ENCODE measurements at regions not wholly inside any gene's neighbourhood (a gene's known extent, or its start where the extent isn't known, plus 50 kb on each side); places are given as distances from the start of the nearest gene placed in this dataset.

DNA sequence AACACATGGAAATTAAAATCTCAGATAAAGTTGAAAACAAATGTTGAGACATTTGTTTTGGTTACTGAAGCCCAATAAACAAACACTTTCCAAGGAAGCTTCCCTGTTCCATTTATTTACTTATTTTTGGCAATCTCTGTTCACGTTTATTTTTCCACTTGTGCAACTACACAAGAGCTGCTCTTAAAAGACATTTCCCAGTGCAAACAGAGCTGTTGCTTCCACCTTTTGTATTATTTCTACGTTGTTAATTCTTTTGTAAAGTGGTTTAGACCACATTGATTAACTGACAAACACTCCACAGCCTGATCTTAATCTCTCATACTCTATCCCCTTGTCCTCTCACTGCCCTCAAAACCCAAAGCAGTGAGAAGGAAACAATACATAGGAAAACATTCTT lies 757.6 kb downstream of the LIG4 start:
- no peak for DNase-seq

GRCh38 chr13:107456431-107456830 lies 758.9 kb downstream of the LIG4 start:
- no peak for DNase-seq

GRCh38 chr13:107452833-107453232 lies 762.5 kb downstream of the LIG4 start:
- no peak for DNase-seq

DNA sequence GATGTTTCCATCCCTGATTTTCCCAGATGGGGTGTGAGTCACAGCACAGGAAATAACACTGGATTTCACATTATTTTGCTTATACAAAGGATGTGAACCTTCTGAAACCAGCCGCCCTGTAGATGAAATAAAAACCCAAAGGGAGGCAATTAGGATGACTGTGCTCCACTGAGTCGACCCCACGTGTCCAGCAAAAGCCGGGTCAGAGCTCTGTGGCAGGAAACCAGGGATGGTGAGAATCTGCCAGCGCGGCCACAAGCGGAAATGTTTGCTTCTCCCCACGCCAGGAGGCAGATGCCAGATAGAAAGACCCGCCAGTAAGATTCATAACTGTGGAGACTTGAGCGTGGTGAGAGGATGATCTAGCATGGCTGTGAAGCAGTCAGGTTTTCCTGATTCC lies 764.4 kb downstream of the LIG4 start:
- DNase-seq, result no peak

DNA sequence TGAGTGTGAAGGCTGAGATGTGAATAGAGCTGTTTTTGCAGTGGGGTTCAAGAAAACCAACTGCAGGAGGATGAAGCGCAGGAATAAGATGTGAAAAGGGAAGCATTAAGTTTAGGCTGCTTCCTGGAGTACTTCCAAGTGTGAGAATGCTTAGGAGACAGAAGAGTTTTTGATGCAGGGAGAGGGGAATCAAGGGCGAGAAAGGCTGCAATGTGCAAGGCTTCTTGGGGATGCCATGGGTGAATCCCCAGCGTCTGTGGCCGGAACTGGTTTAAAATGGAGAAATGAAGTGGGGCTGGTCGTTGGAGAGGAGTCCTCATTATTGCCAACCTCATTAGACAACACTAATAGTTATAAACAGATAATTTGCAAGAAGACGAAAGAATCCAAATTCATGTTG lies 764.9 kb downstream of the LIG4 start:
- DNase-seq, result no peak

DNA sequence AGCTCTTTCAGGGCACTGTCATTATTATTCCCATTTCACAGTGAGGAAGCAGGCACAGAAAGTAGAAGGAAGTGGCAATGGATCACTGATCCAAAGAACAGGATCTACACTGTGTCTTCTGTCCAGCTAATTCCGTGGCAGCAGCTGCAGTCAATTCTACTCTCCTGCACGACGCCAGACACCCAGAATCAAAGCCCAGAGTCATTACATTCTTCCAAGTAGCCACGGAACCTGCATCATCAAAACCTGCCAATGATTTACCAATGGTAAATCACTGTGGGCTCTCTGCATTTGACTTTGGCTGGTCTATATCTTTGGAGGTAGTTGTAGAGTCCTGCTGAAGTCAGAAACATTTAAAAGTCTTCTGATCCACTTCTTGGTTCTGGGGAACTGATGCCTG lies 767.7 kb downstream of the LIG4 start:
- no peak for DNase-seq

- no peak for DNase-seq
Observed at GRCh38 chr13:107441279-107441678, 774.1 kb downstream of the LIG4 start.

DNA sequence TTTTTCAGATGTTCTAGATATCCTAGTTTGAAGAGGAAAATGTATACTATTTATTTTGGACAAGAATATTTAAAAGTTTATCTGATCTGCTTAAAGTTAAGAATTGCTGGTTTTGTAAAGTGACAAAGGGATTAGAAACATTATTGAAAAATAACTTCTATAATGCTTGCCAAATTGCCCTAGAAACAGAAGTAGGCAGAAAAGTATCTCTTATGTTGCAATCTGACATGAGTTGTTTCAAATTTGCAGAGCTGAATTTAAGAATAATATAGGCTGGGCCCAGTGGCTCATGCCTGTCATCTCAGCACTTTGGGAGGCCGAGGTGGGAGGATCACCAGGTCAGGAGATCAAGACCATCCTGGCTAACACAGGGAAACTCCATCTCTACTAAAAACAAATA lies 777.1 kb downstream of the LIG4 start:
- DNase-seq, result no peak

GRCh38 chr13:107434347-107434746 lies 781.0 kb downstream of the LIG4 start:
- no peak for DNase-seq

- DNase-seq, result no peak
Observed at GRCh38 chr13:107427536-107427935, 787.8 kb downstream of the LIG4 start.

DNA sequence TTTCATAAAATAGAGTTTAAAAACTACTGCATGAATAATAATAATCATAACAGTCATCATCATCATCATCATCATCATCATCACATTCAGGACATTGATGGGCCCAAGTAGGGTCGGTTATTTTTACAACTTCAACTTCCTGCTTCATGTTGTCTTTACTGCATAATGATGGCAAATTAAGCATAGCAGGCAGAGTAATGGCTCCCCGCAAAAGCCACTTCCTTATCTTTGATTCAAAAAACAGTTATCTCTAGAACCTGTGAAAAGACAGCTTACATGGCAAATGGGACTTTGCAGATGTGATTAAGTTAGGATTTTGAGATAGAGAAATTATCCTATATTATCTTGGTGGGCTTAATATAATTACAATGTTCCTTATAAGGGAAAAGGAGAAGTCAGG lies 792.9 kb downstream of the LIG4 start:
- no peak for DNase-seq

DNA sequence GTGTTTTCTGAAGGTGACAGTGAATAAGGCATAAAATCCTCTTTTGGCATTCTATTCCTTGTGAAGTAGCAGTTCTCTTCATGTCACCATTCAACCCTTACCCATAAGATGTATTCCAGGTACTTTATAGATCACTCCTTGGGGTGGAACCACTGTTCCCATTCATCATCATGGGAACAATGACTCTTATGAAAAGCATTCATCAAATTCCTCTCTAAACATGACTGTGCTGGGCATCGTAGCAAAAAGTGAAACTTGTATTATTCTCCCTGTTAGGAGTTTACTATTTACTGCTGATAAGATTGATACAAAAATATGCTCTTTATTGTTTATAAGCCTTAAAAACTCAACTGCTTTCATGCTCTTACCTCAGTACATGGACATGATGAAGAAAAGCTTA lies 793.4 kb downstream of the LIG4 start:
- DNase-seq, result no peak

DNA sequence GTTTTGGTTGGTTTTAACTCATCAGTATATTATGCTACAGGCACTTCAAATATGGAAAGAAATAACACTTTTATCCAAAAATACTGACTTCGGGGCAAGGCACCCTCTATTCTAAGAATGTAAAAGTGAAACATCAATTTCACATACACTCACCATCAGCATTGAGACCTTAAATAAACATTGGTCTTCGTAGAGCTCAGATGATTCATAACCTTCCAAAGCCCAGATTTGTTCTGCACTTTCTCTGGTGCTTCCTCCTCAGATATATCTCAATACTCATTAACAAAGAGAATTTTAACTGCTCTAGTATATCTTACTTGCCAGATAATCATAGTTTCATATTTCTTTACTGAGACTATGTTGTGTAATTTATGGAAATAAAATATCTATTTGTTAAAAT lies 794.3 kb downstream of the LIG4 start:
- DNase-seq, result no peak

DNA sequence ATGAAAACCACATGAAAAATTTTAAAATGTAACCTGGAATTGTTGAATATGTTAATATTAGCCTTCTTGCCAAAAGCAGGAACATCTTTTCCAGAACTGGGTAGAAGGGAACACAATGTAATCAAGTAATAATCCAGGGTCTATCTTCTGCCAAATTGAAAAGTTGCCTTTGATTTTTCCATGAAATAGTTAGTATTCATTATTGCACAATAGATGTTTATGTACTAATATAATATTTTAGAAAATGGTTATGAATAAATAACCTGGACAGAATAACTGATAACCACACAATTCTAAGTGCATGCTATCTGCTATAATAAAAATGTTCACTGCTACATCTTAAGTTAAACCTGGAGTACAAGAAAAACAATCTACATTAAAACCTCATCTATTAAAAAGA lies 802.3 kb downstream of the LIG4 start:
- no peak for DNase-seq

GRCh38 chr13:107407074-107407473 lies 808.3 kb downstream of the LIG4 start:
- no peak for DNase-seq

DNA sequence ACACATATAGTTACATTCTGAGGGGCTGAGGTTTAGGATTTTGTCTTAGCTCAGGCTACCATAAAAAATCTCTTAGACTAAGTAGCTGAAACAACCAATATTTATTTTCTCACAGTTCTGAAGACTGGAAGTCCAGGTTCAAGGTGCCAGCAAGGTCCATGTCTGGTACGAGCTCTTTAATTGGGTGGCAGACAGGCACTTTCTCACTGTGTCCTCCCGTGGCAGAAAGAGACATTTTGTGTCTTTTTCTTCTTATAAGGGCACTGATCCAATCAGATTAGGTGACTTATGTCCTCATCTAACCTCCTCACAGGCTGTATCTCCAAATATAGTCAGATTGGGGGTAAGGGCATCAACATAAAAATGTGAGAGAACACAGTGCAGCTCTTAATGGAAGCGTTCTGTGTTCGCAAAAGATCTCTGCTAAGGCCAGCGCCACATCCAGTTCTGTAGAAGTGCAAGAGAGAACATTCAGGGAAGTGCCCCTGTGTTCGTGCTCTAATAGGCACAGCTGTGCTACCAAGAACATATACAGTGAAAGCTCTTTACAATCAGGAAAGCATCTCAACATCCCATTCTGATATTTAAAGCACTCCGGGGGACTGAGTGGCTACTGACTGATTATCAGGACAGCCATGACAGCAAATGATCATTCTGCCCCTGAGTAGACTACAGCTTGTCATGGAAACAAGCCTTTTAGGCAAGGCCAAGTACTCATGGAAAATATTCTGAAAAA lies 819.2 kb downstream of the LIG4 start:
- DNase-seq, result no peak

- DNase-seq, result no peak
Observed at GRCh38 chr13:107392205-107392604, 823.1 kb downstream of the LIG4 start.

DNA sequence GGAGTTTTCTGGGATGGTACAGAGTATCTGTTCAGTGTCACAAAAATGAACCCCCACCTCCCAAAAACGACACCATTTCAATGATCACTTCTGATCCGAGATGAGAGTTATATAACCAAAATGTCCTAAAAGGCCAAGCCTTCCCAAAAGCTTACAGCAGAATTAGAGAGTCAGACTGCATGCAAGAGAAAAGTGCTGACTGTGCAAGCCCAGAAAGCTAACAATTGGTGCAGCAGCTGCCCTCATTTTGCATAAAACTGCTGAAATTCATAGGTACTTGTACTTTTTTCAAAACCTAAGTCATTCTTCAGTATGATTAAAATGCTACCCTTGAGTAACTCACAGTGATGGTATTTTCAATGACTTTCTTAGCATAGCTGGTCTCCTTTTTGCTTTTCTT lies 819.6 kb upstream of the ARGLU1 start:
- DNase-seq, result no peak

DNA sequence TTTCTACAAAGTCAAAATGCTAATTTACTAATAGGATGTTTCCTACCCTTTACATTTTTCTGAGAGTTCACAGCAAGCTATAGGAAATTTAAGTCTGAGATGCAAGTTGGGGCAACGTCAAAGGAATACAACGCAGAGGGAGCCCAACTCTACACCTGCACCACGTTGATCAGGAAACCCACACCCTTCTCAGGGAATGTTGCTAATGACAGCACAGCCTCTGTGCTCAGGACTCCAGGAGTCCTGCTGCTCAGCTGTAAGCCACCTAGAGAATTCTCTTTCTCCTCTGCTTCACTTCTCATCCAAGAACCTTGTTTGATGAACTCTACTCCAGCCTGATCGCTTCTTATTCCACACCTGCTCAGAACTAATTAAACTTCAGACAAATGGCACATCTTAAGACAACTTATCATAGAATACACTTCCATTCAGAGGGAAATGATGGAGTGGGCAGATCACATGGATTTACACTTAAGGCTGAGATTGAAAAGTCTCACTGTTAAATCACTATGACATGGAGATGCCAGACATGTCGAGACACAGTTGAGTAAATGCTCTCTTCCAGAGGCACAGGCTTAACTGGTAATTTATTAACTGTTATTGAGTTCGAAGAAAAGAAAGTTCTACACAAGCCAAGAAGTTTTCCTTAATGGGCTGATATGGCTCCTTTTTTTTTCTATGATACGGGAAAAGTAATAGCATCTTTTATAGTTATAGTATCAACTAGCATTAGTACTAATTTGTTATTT lies 811.6 kb upstream of the ARGLU1 start:
- DNase-seq, result no peak

- no peak for DNase-seq
Observed at GRCh38 chr13:107376341-107377125, 808.6 kb upstream of the ARGLU1 start.

- DNase-seq, result no peak
Observed at GRCh38 chr13:107375701-107376340, 807.9 kb upstream of the ARGLU1 start.

GRCh38 chr13:107374038-107374437 lies 806.1 kb upstream of the ARGLU1 start:
- no peak for DNase-seq

GRCh38 chr13:107373551-107373950 lies 805.6 kb upstream of the ARGLU1 start:
- DNase-seq, result no peak
